Astrocyte (in vitro differentiated cells and primary cell): ENCODE measurements at regions not wholly inside any gene's neighbourhood (a gene's known extent, or its start where the extent isn't known, plus 50 kb on each side); places are given as distances from the start of the nearest gene placed in this dataset.

Experiments
- DNase-seq: peaks from one replicate; pipeline ENCODE4 v3.0.0-alpha.2; 2010; ENCODE audit warnings: low read depth
- FAIRE-seq: peaks from 2 replicates; lab custom pipeline; 2011; peaks lifted over from hg19 to GRCh38; lab: Jason Lieb, UNC
- H2AFZ ChIP-seq: 2 replicates; pipeline ENCODE4 v1.6.0; 2012; ENCODE audit warnings: low read depth, low read length, inconsistent platforms
- H3K27ac ChIP-seq: 2 replicates; pipeline ENCODE4 v1.5.1; 2011; ENCODE audit warnings: low read depth, low read length, inconsistent platforms
- H3K27me3 ChIP-seq: 2 replicates; pipeline ENCODE4 v1.6.0; 2011; ENCODE audit warnings: low read length, inconsistent platforms; ENCODE audit not compliant: insufficient read depth
- H3K36me3 ChIP-seq: 2 replicates; pipeline ENCODE4 v1.5.1; 2011; ENCODE audit warnings: low read length, inconsistent platforms; ENCODE audit not compliant: insufficient read depth
- H3K4me1 ChIP-seq: 2 replicates; pipeline ENCODE4 v1.5.1; 2011; ENCODE audit warnings: low read length, inconsistent platforms; ENCODE audit not compliant: insufficient read depth
- H3K4me2 ChIP-seq: 2 replicates; pipeline ENCODE4 v1.6.0; 2012; ENCODE audit warnings: low read length, inconsistent platforms
- H3K4me3 ChIP-seq: 2 replicates; pipeline ENCODE4 v1.5.1; 2011; ENCODE audit warnings: low read depth, mild to moderate bottlenecking, low read length, inconsistent platforms; ENCODE audit not compliant: insufficient read depth
- H3K79me2 ChIP-seq: 2 replicates; pipeline ENCODE4 v1.6.0; 2012; ENCODE audit warnings: mild to moderate bottlenecking, low read length, inconsistent platforms; ENCODE audit not compliant: insufficient read depth
- H3K9ac ChIP-seq: 2 replicates; pipeline ENCODE4 v1.6.0; 2012; ENCODE audit warnings: mild to moderate bottlenecking, low read length, inconsistent platforms
- H3K9me3 ChIP-seq: 2 replicates; pipeline ENCODE4 v1.5.1; 2012; ENCODE audit warnings: low read depth, mild to moderate bottlenecking, low read length, inconsistent platforms; ENCODE audit not compliant: insufficient read depth
- H4K20me1 ChIP-seq: 2 replicates; pipeline ENCODE4 v1.6.0; 2012; ENCODE audit warnings: low read length, inconsistent platforms; ENCODE audit not compliant: insufficient read depth
- H3K27ac Mint-ChIP-seq: one replicate; pipeline ENCODE4 v1.8.0; 2021; ENCODE audit warnings: mild to moderate bottlenecking, mixed read lengths; ENCODE audit not compliant: unreplicated experiment
- H3K27me3 Mint-ChIP-seq: one replicate; pipeline ENCODE4 v1.8.0; 2021; ENCODE audit warnings: low read depth, mixed read lengths; ENCODE audit not compliant: unreplicated experiment
- H3K36me3 Mint-ChIP-seq: one replicate; pipeline ENCODE4 v1.8.0; 2021; ENCODE audit warnings: low read depth, mixed read lengths; ENCODE audit not compliant: unreplicated experiment
- H3K4me1 Mint-ChIP-seq: one replicate; pipeline ENCODE4 v1.8.0; 2021; ENCODE audit warnings: low read depth, mixed read lengths; ENCODE audit not compliant: unreplicated experiment
- H3K4me3 Mint-ChIP-seq: one replicate; pipeline ENCODE4 v1.8.0; 2021; ENCODE audit warnings: mild to moderate bottlenecking, moderate library complexity, mixed read lengths; ENCODE audit not compliant: unreplicated experiment
- H3K9me3 Mint-ChIP-seq: one replicate; pipeline ENCODE4 v1.8.0; 2021; ENCODE audit warnings: mild to moderate bottlenecking, mixed read lengths; ENCODE audit not compliant: unreplicated experiment
- CTCF ChIP-seq: IDR thresholded peaks from 2 replicates; pipeline ENCODE4 v1.5.1; 2011; ENCODE audit warnings: low read depth, mild to moderate bottlenecking, inconsistent platforms, low read length, moderate library complexity; ENCODE audit not compliant: insufficient read depth
- EZH2 ChIP-seq: IDR thresholded peaks from 2 replicates; pipeline ENCODE4 v1.6.1; 2012; ENCODE audit warnings: mild to moderate bottlenecking, low read length, inconsistent platforms; ENCODE audit not compliant: insufficient read depth

GRCh38 chr14:34172173-34172451 lies 221.2 kb upstream of the EGLN3 start:
- no peaks in the 10 kb centered on the region for H3K79me2 ChIP-seq
- no peaks in the 10 kb centered on the region for H3K36me3 ChIP-seq
- Mint-ChIP-seq H3K4me1 (no peaks in the 10 kb centered on the region), H3K36me3 (no peaks in the 10 kb centered on the region), H3K27ac (no peak overlapping the region), H3K9me3 (no peaks in the 10 kb centered on the region), H3K4me3 (no peak overlapping the region), H3K27me3 (peaks cover 11% of the 10 kb centered on the region)
- H3K4me1 ChIP-seq: no peaks in the 10 kb centered on the region
- H4K20me1 ChIP-seq: no peaks in the 10 kb centered on the region
- FAIRE-seq (no peak), DNase-seq (no peak)
- peaks cover 3% of the 10 kb centered on the region for H3K27me3 ChIP-seq
- H3K27ac ChIP-seq: no peak overlapping the region
- H2AFZ ChIP-seq: no peak overlapping the region
- H3K4me2 ChIP-seq: no peak overlapping the region
- H3K9me3 ChIP-seq: no peaks in the 10 kb centered on the region
- no peak overlapping the region for H3K4me3 ChIP-seq
- no peak for TF ChIP-seq CTCF
- no peak overlapping the region for H3K9ac ChIP-seq

GRCh38 chr14:34171431-34172172 lies 220.7 kb upstream of the EGLN3 start:
- peaks cover 11% of the 10 kb centered on the region for H3K27me3 Mint-ChIP-seq
- H2AFZ ChIP-seq: no peak overlapping the region
- DNase-seq (no peak), FAIRE-seq (no peak)
- H3K27ac ChIP-seq: no peak overlapping the region
- H3K36me3 ChIP-seq: no peaks in the 10 kb centered on the region
- no peak overlapping the region for H3K4me2 ChIP-seq
- no peak overlapping the region for H3K4me3 Mint-ChIP-seq
- no peak overlapping the region for H3K4me3 ChIP-seq
- H3K9me3 Mint-ChIP-seq: no peaks in the 10 kb centered on the region
- no peaks in the 10 kb centered on the region for H3K79me2 ChIP-seq
- no peak overlapping the region for H3K9ac ChIP-seq
- peaks cover 8% of the 10 kb centered on the region for H3K27me3 ChIP-seq
- no peaks in the 10 kb centered on the region for H4K20me1 ChIP-seq
- H3K27ac Mint-ChIP-seq: no peak overlapping the region
- no peaks in the 10 kb centered on the region for H3K4me1 Mint-ChIP-seq
- TF ChIP-seq EZH2 (no peak), CTCF (no peak)
- no peaks in the 10 kb centered on the region for H3K36me3 Mint-ChIP-seq
- no peaks in the 10 kb centered on the region for H3K9me3 ChIP-seq
- no peaks in the 10 kb centered on the region for H3K4me1 ChIP-seq

GRCh38 chr14:34170882-34171281 lies 220.0 kb upstream of the EGLN3 start:
- Histone ChIP-seq H3K27ac (no peak overlapping the region), H3K9ac (no peak overlapping the region), H3K79me2 (no peaks in the 10 kb centered on the region), H3K36me3 (no peaks in the 10 kb centered on the region), H4K20me1 (no peaks in the 10 kb centered on the region), H3K4me1 (no peaks in the 10 kb centered on the region), H3K4me3 (no peak overlapping the region), H2AFZ (no peak overlapping the region), H3K9me3 (no peaks in the 10 kb centered on the region), H3K27me3 (peaks cover 10% of the 10 kb centered on the region), H3K4me2 (no peak overlapping the region)
- no peaks in the 10 kb centered on the region for H3K9me3 Mint-ChIP-seq
- no peaks in the 10 kb centered on the region for H3K4me1 Mint-ChIP-seq
- TF ChIP-seq CTCF (no peak), EZH2 (no peak)
- FAIRE-seq (no peak), DNase-seq (no peak)
- H3K27me3 Mint-ChIP-seq: peaks cover 12% of the 10 kb centered on the region
- no peak overlapping the region for H3K4me3 Mint-ChIP-seq
- H3K27ac Mint-ChIP-seq: no peak overlapping the region
- peaks cover 2% of the 10 kb centered on the region for H3K36me3 Mint-ChIP-seq
